SK-N-SH (cell line): ENCODE measurements at regions not wholly inside any gene's neighbourhood (a gene's known extent, or its start where the extent isn't known, plus 50 kb on each side); places are given as distances from the start of the nearest gene placed in this dataset.

ENCODE experiments used
- POLR2AphosphoS5 ChIP-seq: IDR thresholded peaks from 2 replicates; pipeline ENCODE4 v1.6.1; 2012; ENCODE audit warnings: low read depth, low read length
- RXRA ChIP-seq: IDR thresholded peaks from 2 replicates; pipeline ENCODE4 v1.4.0; 2012; ENCODE audit warnings: low read depth, mild to moderate bottlenecking, borderline replicate concordance
- TF ChIP-seq, protein P1 (sequence below): IDR thresholded peaks from 2 replicates; pipeline ENCODE4 v1.4.0; 2012; ENCODE audit warnings: low read depth
- TF ChIP-seq, protein P2 (sequence below): IDR thresholded peaks from 2 replicates; pipeline ENCODE4; 2012

DNA sequence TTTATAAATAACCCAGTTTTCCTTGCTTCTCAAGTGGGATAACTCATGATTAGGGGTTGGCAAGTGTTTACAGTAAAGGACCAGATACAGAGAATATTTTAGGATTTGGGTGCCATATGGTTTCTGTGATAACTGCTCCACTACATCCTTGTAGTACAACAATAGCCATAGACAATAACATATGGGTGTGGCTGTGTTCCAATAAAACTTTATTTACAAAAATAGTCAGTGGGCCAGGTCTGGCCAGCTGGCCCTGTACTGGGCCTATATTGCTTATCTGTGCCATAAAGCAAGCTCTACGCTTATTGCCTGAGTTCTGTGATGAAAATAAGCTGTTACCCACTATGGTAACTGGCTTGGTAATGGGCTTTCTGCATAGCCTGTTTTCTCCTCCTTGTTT lies 386.5 kb upstream of the RBFOX1 start:
- TF ChIP-seq RXRA (no peak), POLR2AphosphoS5 (no peak)
- TF ChIP-seq, protein P1, sequence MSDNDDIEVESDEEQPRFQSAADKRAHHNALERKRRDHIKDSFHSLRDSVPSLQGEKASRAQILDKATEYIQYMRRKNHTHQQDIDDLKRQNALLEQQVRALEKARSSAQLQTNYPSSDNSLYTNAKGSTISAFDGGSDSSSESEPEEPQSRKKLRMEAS: no peak
- TF ChIP-seq, protein P2, sequence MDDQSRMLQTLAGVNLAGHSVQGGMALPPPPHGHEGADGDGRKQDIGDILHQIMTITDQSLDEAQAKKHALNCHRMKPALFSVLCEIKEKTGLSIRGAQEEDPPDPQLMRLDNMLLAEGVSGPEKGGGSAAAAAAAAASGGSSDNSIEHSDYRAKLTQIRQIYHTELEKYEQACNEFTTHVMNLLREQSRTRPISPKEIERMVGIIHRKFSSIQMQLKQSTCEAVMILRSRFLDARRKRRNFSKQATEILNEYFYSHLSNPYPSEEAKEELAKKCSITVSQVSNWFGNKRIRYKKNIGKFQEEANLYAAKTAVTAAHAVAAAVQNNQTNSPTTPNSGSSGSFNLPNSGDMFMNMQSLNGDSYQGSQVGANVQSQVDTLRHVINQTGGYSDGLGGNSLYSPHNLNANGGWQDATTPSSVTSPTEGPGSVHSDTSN: no peak
